HUES6 (cell line): ENCODE measurements at regions not wholly inside any gene's neighbourhood (a gene's known extent, or its start where the extent isn't known, plus 50 kb on each side); places are given as distances from the start of the nearest gene placed in this dataset.

ENCODE experiments used
- H3K27ac ChIP-seq: 2 replicates; pipeline ENCODE4 v1.7.0; 2013; ENCODE audit warnings: low read depth, mild to moderate bottlenecking, low read length, inconsistent platforms
- H3K27me3 ChIP-seq: 2 replicates; pipeline ENCODE4 v1.6.1; 2013; ENCODE audit warnings: low read length; ENCODE audit not compliant: control insufficient read depth, insufficient read depth
- H3K36me3 ChIP-seq: 2 replicates; pipeline ENCODE4 v1.6.1; 2013; ENCODE audit warnings: low read length; ENCODE audit not compliant: control insufficient read depth, insufficient read depth
- H3K4me1 ChIP-seq: 2 replicates; pipeline ENCODE4 v1.6.1; 2013; ENCODE audit warnings: low read length; ENCODE audit not compliant: control insufficient read depth, insufficient read depth
- H3K4me3 ChIP-seq: 2 replicates; pipeline ENCODE4 v1.5.1; 2013; ENCODE audit warnings: low read depth, low read length
- H3K9ac ChIP-seq: one replicate; pipeline ENCODE4 v1.6.1; 2013; ENCODE audit warnings: mild to moderate bottlenecking, low read length
- H3K9me3 ChIP-seq: 2 replicates; pipeline ENCODE4 v1.6.1; 2013; ENCODE audit warnings: low read depth, low read length; ENCODE audit not compliant: control insufficient read depth, insufficient read depth

GRCh38 chr20:50259705-50260478 is 69.3 kb downstream of the CEBPB start:
- no peaks in the 10 kb centered on the region for H3K9me3 ChIP-seq
- H3K36me3 ChIP-seq, result no peaks in the 10 kb centered on the region
- no peaks in the 10 kb centered on the region for H3K27me3 ChIP-seq
- peaks cover 5% of the 10 kb centered on the region; the same call in 1 of the 2 replicates for H3K4me1 ChIP-seq
- H3K9ac ChIP-seq, result no peak overlapping the region
- H3K4me3 ChIP-seq, result no peak overlapping the region
- H3K27ac ChIP-seq, result no peak overlapping the region

GRCh38 chr20:50260479-50261221 is 70.0 kb downstream of the CEBPB start:
- Histone ChIP-seq H3K4me3 (no peak overlapping the region), H3K36me3 (no peaks in the 10 kb centered on the region), H3K9ac (no peak overlapping the region), H3K4me1 (peaks cover 5% of the 10 kb centered on the region; the same call in 1 of the 2 replicates), H3K27ac (no peak overlapping the region), H3K27me3 (no peaks in the 10 kb centered on the region), H3K9me3 (no peaks in the 10 kb centered on the region)

- Histone ChIP-seq H3K4me1 (peaks cover 5% of the 10 kb centered on the region; the same call in 1 of the 2 replicates), H3K27ac (no peak overlapping the region), H3K4me3 (no peak overlapping the region)
Measured at GRCh38 chr20:50261471-50262212, 71.0 kb downstream of the CEBPB start.

GRCh38 chr20:50263831-50264230 is 73.2 kb downstream of the CEBPB start:
- Histone ChIP-seq H3K4me1 (peaks cover 15% of the 10 kb centered on the region), H3K27ac (no peak overlapping the region), H3K36me3 (no peaks in the 10 kb centered on the region), H3K4me3 (no peak overlapping the region), H3K9ac (no peak overlapping the region), H3K27me3 (no peaks in the 10 kb centered on the region), H3K9me3 (no peaks in the 10 kb centered on the region)

More at GRCh38 chr20:50261471-50262212, 71.0 kb downstream of the CEBPB start:
- Histone ChIP-seq H3K27me3 (no peaks in the 10 kb centered on the region), H3K9ac (no peak overlapping the region), H3K9me3 (no peaks in the 10 kb centered on the region), H3K36me3 (no peaks in the 10 kb centered on the region)

GRCh38 chr20:50264534-50265145 is 74.0 kb downstream of the CEBPB start:
- H3K4me3 ChIP-seq, result no peak overlapping the region
- no peaks in the 10 kb centered on the region for H3K9me3 ChIP-seq
- H3K27ac ChIP-seq, result no peak overlapping the region
- no peaks in the 10 kb centered on the region for H3K27me3 ChIP-seq
- H3K9ac ChIP-seq, result no peak overlapping the region
- H3K4me1 ChIP-seq, result peaks cover 14% of the 10 kb centered on the region
- H3K36me3 ChIP-seq, result no peaks in the 10 kb centered on the region

- no peak overlapping the region for H3K27ac ChIP-seq
- no peak overlapping the region for H3K9ac ChIP-seq
- H3K4me1 ChIP-seq, result peaks cover 10% of the 10 kb centered on the region
- no peaks in the 10 kb centered on the region for H3K9me3 ChIP-seq
- H3K36me3 ChIP-seq, result no peaks in the 10 kb centered on the region
- H3K27me3 ChIP-seq, result no peaks in the 10 kb centered on the region
- H3K4me3 ChIP-seq, result no peak overlapping the region
Measured at GRCh38 chr20:50265245-50265946, 74.8 kb downstream of the CEBPB start.

GRCh38 chr20:50266293-50267040 is 75.8 kb downstream of the CEBPB start:
- Histone ChIP-seq H3K27ac (no peak overlapping the region), H3K36me3 (no peaks in the 10 kb centered on the region), H3K9ac (no peak overlapping the region), H3K9me3 (no peaks in the 10 kb centered on the region), H3K4me3 (no peak overlapping the region), H3K4me1 (peaks cover 10% of the 10 kb centered on the region), H3K27me3 (no peaks in the 10 kb centered on the region)

GRCh38 chr20:50267041-50267865 is 76.6 kb downstream of the CEBPB start:
- H3K9ac ChIP-seq, result no peak overlapping the region

GRCh38 chr20:50267866-50268219 is 77.2 kb downstream of the CEBPB start:
- H3K9me3 ChIP-seq, result no peaks in the 10 kb centered on the region
- H3K27ac ChIP-seq, result no peak overlapping the region
- H3K36me3 ChIP-seq, result no peaks in the 10 kb centered on the region
- no peaks in the 10 kb centered on the region for H3K27me3 ChIP-seq
- H3K4me3 ChIP-seq, result no peak overlapping the region
- H3K9ac ChIP-seq, result no peak overlapping the region
- peaks cover 10% of the 10 kb centered on the region for H3K4me1 ChIP-seq

More at GRCh38 chr20:50267041-50267865, 76.6 kb downstream of the CEBPB start:
- Histone ChIP-seq H3K4me1 (peaks cover 10% of the 10 kb centered on the region), H3K4me3 (no peak overlapping the region), H3K36me3 (no peaks in the 10 kb centered on the region), H3K27ac (no peak overlapping the region), H3K27me3 (no peaks in the 10 kb centered on the region), H3K9me3 (no peaks in the 10 kb centered on the region)
